GM12878 (cell line): ENCODE measurements at regions not wholly inside any gene's neighbourhood (a gene's known extent, or its start where the extent isn't known, plus 50 kb on each side); places are given as distances from the start of the nearest gene placed in this dataset.

Experiments
- BHLHE40 ChIP-seq, 2 experiments: fragments of 450-650 bp in 1 of 2; IDR thresholded peaks; 2 replicates each; pipeline ENCODE4 v1.6.1; 2011 to 2017; ENCODE audit warnings: low read depth in 2 of 2, borderline replicate concordance in 1 of 2, improper control_type of control experiment in 1 of 2, low read length in 1 of 2, mild to moderate bottlenecking in 1 of 2
- CTCF ChIP-seq, 3 experiments: IDR thresholded peaks in 2 of 3; conservative IDR thresholded peaks in 1 of 3; 2 replicates each; pipeline ENCODE4 v1.5.1; 2011; ENCODE audit warnings: low read depth in 3 of 3, low read length in 3 of 3, mild to moderate bottlenecking in 3 of 3, control low read depth in 2 of 3, moderate library complexity in 2 of 3, inconsistent platforms in 1 of 3, mixed read lengths in 1 of 3; ENCODE audit not compliant: control insufficient read depth in 2 of 3, insufficient read depth in 1 of 3; ENCODE audit errors: extremely low read depth in 1 of 3
- E4F1 ChIP-seq: fragments of 450-650 bp; IDR thresholded peaks from 2 replicates; pipeline ENCODE4 v1.6.1; 2018; ENCODE audit warnings: borderline replicate concordance, mild to moderate bottlenecking; ENCODE audit not compliant: partially characterized antibody
- EP300 ChIP-seq, 2 experiments: fragments of 150-350 bp in 1 of 2; IDR thresholded peaks; 2 replicates each; pipeline ENCODE4 v1.6.1; 2011 to 2012; ENCODE audit warnings: low read depth in 2 of 2, low read length in 2 of 2, borderline replicate concordance in 1 of 2, improper control_type of control experiment in 1 of 2, inconsistent platforms in 1 of 2; ENCODE audit not compliant: control insufficient read depth in 1 of 2
- JUNB ChIP-seq: IDR thresholded peaks from 2 replicates; pipeline ENCODE4 v1.6.1; 2016; ENCODE audit warnings: antibody characterized with exemption, mild to moderate bottlenecking
- MEF2B ChIP-seq: fragments of 450-650 bp; IDR thresholded peaks from 2 replicates; pipeline ENCODE4 v1.6.1; 2018; ENCODE audit warnings: mild to moderate bottlenecking, moderate library complexity; ENCODE audit not compliant: partially characterized antibody, poor library complexity, severe bottlenecking
- POLR2A ChIP-seq: IDR thresholded peaks from 2 replicates; pipeline ENCODE4 v1.6.1; 2011; ENCODE audit warnings: low read depth, mild to moderate bottlenecking, low read length
- POLR2AphosphoS5 ChIP-seq: IDR thresholded peaks from 2 replicates; pipeline ENCODE4 v1.6.1; 2011; ENCODE audit warnings: mild to moderate bottlenecking, low read length, inconsistent platforms
- RAD21 ChIP-seq: IDR thresholded peaks from 2 replicates; pipeline ENCODE4 v1.6.1; 2011; ENCODE audit warnings: mild to moderate bottlenecking, low read depth, low read length, moderate library complexity; ENCODE audit not compliant: insufficient read depth
- SIN3A ChIP-seq: IDR thresholded peaks from 2 replicates; pipeline ENCODE4 v1.6.1; 2012; ENCODE audit warnings: low read depth, low read length, improper control_type of control experiment
- SREBF1 ChIP-seq: IDR thresholded peaks from 2 replicates; pipeline ENCODE4 v1.6.1; 2012; ENCODE audit warnings: mild to moderate bottlenecking, low read length
- ZNF274 ChIP-seq: IDR thresholded peaks from one replicate; pipeline ENCODE4 v1.8.0; 2011; ENCODE audit not compliant: insufficient read length, insufficient read depth

- no peak for TF ChIP-seq POLR2AphosphoS5
- no peak for TF ChIP-seq JUNB
- TF ChIP-seq CTCF (IDR thresholded peaks at IDR 0.05 in 2 of 3, conservative IDR thresholded peaks at IDR 0.05 in 1 of 3; ENCODE audit: control insufficient read depth in 2 of 3, extremely low read depth in 1 of 3, insufficient read depth in 1 of 3, low read depth in 3 of 3, low read length in 3 of 3): no peak
- TF ChIP-seq SIN3A: no peak
- no peak for TF ChIP-seq RAD21
- no peak for TF ChIP-seq ZNF274
- TF ChIP-seq MEF2B: no peak
- no peak for TF ChIP-seq E4F1
- no peak for TF ChIP-seq EP300 (IDR thresholded peaks at IDR 0.05; ENCODE audit: borderline replicate concordance in 1 of 2, control insufficient read depth in 1 of 2, low read depth in 2 of 2, low read length in 2 of 2)
- TF ChIP-seq POLR2A: no peak
- TF ChIP-seq BHLHE40 (IDR thresholded peaks at IDR 0.05; ENCODE audit: borderline replicate concordance in 1 of 2, low read depth in 2 of 2, low read length in 1 of 2): no peak
- TF ChIP-seq SREBF1: no peak
Measured at GRCh38 chr6:74860456-74860855, 345.4 kb downstream of the COL12A1 start.
